HT-29 (cell line): ENCODE measurements at regions not wholly inside any gene's neighbourhood (a gene's known extent, or its start where the extent isn't known, plus 50 kb on each side); places are given as distances from the start of the nearest gene placed in this dataset.

Experiments
- DNase-seq: peaks from one replicate; pipeline ENCODE4 v3.0.0-alpha.2; 2015; ENCODE audit warnings: low spot score

DNA sequence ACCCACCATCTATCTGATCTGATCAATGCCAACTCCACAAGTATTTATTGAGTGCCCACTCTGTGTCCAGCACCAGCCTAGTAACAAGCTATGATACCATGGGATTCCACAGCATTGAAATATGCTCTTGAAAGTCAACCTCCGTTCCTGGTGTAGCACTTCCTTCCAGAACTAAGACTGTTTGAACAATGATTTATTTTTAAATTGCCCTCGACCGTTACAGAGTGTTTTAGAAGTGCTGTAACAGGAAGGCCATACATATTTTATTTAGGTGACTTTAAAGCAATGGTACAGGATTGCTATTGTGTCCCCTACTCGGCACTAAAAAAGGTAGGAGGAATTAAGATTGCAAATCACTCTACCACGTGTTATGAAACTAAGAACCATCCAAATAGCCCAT, 225.6 kb downstream of the TEX36 start:
- DNase-seq = no peak

- no peak for DNase-seq
These were observed 227.1 kb downstream of the TEX36 start for GRCh38 chr10:125455855-125456254.

DNA sequence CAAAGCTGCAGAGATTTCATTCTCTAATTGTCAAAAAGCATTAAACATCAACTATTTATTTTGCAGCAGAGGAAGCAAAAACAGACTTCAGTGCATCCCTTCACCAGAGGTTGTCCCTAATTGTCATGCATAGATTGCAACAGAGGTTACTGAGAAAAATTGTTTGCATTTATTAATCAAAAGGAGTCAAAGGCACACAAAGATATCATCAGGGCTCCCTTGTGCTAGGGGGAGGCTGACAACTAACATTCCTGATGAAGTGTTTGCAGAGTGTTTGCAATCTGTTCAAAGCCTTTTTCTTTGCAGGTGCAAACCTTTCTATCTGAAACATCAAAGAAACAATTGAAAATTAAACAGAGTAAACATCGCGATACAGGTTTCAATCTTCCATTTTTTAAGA, 227.5 kb downstream of the TEX36 start:
- DNase-seq = no peak

DNA sequence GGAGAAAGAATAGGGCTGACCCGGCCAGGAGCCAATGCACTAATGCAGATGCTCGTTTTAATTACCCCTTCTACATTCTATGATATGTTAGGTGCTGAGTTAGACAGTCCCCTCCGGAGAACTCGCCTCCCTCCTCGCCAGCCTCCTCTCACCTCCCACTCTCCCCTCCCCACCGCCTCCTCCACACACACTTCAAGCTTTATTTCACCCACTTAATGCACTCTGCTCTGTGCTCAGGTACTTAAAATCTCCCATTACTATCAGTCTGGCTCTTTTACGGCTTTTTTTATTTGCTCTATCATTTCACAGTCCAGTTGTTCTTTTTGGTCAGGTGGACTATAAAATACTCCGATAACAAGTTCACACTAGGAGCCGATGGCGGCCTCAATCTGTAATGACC, 231.6 kb downstream of the TEX36 start:
- no peak for DNase-seq

DNA sequence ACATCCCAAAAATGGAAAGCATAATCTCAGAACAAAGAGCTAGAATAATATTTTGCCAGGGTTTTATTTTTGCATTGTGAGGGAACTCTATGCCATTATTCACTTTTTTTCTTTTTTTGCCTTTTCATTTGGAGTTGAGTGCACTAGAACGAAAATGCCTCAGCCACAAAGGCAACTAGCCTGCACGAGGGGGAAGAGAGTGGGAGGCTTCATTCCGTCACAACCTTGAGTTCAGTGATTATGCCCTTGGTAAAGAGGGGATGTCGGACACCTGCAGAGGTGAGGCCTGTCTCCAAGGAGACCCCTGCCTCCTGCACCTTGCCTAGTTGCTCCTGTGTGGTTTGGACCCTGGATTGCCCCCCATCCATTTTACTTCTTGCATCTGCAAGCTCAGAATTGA, 232.7 kb downstream of the TEX36 start:
- DNase-seq = no peak

GRCh38 chr10:125449571-125449970, 233.4 kb downstream of the TEX36 start:
- DNase-seq = no peak

DNA sequence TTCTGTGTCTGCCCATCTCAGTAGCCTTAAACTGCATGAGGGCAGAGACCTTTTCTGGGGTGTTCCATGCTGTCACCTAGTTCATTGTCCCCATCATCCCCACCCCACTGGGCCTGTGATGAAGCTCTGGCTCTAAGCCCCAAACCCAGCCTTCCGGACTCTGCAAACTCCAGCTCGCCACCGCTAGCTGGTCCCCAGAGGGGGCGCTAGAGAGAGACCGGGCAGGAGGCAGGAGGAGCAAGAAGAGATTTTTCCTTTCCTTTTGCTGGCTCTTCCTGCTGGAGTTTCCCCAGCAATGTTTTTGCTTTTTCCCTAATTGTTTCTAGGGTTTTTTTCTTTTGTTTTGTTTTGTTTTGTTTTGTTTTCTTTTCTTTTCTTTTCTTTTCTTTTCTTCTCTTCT, 234.4 kb downstream of the TEX36 start:
- peak; percentile 43 for DNase-seq

DNA sequence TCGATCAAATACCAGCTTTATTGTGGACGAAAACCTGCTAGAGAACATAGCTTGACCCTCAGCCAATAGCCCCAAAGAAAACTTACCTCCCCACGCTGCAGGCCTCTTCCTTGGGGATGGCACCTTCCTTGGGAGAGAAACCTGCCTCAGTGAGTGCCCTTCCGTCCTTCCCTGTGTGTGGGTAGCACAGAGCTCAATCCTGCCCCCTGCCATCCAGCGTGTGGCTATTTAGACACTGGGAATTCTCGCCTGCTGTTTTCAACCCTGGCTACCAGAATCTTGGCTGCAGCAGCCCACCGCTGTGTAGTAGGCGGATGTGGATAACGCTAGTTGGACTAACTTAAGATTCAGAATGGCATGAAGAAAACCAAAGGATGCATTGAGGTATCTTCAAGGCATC, 238.2 kb downstream of the TEX36 start:
- no peak for DNase-seq

GRCh38 chr10:125442856-125443540, 240.0 kb downstream of the TEX36 start:
- no peak for DNase-seq

- DNase-seq = no peak
These were observed 241.8 kb downstream of the TEX36 start for GRCh38 chr10:125441151-125441550.

DNA sequence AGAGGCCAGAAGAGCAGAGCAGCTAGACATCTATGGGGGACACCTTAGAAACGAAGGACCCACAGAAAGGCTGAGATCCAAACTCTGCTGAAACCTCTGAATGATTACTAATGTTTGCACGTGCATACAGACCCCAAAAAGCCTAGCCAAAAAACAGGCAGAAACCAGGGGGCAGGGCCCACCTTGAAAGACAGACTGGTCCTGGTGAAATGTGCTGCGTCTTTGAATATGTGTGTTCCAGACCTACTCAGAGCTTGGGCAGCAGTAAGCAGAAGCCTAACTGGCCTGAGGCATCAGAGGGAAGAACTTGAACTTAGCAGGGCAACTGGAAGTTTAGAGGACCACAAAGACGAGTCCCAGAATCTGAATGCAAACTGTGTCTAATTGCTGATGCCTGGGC, 251.8 kb downstream of the TEX36 start:
- no peak for DNase-seq

DNA sequence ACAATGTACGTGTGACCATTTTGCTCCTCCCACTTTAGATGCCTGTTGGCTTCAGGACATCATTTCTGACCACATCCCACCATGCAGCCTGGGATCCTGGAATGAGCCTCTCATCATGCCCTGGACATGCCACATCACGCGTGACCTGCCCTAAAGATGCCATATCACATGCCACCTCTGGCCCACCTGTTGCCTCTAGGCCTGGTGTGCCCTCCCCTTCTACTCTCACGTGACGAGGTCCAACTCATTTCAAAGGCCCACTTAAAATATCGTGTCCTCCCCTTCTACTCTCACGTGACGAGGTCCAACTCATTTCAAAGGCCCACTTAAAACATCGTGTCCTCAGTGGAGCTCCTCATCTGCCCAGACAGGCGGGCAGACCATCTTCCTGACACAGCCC, 254.9 kb downstream of the TEX36 start:
- no peak for DNase-seq

DNA sequence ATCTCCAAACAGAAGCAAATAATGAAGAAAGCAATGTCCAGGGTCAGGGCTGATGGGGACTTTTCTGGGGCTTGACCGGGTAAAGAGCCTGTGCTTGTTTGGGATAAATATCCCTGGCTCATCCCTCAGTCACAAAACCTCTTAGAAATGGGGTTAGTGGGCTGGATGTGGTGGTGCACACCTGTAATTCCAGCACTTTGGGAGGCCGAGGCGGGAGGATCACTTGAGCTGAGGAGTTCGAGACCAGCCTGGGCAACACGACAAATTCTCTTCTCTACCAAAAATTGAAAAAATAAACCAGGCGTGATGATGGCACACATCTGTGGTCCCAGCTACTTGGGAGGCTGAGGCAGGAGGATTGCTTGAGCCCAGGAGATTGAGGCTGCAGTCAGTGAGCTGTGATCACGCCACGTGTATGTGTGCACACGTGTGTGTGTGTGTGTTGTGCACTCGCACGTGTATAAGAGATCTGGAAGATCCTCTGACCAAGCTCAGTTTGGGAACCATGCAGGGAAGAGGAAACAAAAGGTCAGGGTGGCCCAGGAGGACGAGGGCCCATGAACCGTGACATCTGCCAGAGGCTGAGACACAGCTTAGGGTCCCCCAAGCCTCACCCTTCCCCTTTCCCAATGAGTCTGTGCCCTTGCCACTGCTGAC, 258.6 kb downstream of the TEX36 start:
- no peak for DNase-seq

DNA sequence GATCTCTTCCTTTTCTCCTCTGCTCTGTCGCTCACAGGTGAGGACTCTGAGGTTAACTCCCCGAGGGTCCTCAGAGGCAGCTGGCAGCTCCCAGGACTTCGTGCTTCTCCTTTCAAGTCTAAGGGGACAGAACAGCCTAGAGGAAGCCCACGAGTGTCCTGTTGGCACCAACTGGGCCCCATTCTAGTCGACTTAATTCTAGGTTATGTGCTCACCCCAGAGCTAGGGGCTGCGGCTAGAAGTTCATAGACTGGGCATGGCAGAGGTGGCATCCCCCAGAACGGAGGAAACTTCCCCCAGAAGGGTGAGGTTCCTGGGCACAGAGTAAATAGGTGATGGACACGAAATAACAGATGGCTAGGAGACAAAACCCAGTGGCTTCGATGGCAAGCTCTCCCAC, 259.4 kb downstream of the TEX36 start:
- no peak for DNase-seq

- DNase-seq = no peak
These were observed 259.5 kb upstream of the CTBP2 start for GRCh38 chr10:125419831-125420230.

DNA sequence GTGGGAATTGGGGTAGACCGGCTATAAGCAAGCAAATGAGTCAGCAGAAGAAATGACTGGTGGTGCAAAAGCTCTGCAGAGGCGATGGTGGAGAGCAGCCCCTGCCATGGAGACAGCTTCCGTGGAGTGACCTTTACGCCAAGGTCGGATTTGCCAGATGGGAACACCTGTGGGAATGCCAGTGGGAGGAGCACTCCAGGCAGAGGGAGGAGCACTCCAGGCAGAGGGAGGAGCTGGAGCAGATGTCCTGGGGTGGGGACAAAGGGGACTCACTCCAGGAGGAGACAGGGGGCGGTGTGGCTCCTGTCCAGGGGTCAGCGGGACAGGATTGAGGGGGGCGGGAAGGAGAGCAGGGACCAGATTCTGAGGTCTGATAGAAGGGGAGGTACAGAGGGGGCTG, 258.8 kb upstream of the CTBP2 start:
- no peak for DNase-seq

DNA sequence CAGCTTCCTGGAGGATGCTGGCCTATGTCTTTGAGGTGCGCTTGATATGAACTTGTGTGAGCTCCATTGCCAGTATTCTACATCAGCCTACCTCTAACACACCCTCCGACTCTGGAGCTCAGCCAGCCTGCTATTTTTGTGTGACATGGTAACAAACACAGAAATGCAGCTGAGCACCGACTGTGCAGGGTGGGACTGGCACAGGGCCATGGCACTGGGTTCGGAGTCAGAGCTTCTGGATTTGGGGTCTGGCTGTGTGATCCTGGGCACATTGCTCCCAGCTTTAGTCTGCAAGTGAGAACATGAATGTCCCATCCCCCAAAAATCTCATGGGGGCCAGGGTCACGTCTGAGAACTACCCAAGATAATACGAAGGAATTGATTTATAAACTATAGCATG, 257.2 kb upstream of the CTBP2 start:
- DNase-seq = no peak

DNA sequence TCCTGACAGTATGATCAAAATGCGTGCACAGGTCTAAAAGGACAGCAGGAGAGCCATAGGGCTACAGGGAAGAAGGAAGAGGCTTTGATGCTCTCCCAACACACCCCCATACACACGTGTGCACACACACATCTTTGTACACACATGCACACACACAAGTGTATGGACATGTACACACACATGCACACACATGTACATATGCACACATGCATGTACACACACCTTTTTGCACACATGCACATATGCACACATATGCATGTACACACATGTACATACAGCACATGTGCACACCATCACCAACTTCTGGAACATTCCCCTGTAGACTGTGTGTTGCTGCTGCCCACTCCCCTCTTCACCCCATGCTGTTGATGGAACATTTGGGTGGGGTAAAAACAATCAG, 255.6 kb upstream of the CTBP2 start:
- DNase-seq = no peak

DNA sequence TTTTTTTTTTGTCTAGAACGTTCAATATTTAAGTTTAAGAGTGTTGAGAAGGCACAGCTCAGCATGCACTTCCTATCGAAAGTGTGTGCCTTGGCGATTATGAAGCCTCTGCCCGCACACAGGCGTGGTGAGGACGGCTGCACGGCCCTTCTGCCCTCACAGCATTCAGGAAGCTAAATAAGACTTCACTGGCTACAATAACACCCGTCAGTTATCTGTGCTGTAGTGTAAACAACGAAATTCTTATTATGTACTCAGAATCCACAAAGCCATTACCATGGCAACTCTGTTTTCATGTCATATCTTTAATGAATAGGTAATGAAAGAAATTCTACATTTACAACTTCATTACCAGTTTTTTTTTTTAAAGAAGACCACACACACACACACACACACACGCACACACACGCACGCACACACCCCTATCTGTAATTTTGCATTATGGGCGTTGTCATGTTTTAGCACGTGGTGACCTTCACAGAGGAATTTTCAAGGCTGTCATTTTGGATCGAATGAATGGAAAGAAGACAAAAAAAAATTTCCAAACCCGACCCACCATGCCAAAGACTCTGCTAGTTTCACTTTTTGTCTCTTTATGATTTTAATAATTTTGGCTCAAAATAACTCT, 254.8 kb upstream of the CTBP2 start:
- DNase-seq = no peak

GRCh38 chr10:125411724-125412123, 251.4 kb upstream of the CTBP2 start:
- DNase-seq = no peak

GRCh38 chr10:125409756-125410155, 249.4 kb upstream of the CTBP2 start:
- no peak for DNase-seq

- DNase-seq = no peak
These were observed 247.2 kb upstream of the CTBP2 start for GRCh38 chr10:125407557-125407956.

- DNase-seq = no peak
These were observed 246.7 kb upstream of the CTBP2 start for GRCh38 chr10:125407000-125407502.
